HG02623 (cell line): ENCODE measurements at regions not wholly inside any gene's neighbourhood (a gene's known extent, or its start where the extent isn't known, plus 50 kb on each side); places are given as distances from the start of the nearest gene placed in this dataset.
"Not testable (repeated sequence)": the region's sequence is repeated elsewhere in the genome, so short reads cannot be mapped to it uniquely, and the experiment has no call there.

Source experiments
- ATAC-seq: cut with Tn5 transposase; IDR thresholded peaks from one replicate; pipeline ENCODE4 v1.9.1; 2021; ENCODE audit warnings: moderate library complexity; ENCODE audit not compliant: unreplicated experiment

GRCh38 chr13:90640976-90641375 is 706.5 kb upstream of the MIR17HG start:
- no peak for ATAC-seq

GRCh38 chr13:90641884-90642283 is 705.6 kb upstream of the MIR17HG start:
- no peak for ATAC-seq

GRCh38 chr13:90645582-90645981 is 701.9 kb upstream of the MIR17HG start:
- ATAC-seq, result no peak

GRCh38 chr13:90648497-90648896 is 699.0 kb upstream of the MIR17HG start:
- no peak for ATAC-seq

- no peak for ATAC-seq
These were observed 695.5 kb upstream of the MIR17HG start for GRCh38 chr13:90652036-90652435.

GRCh38 chr13:90654970-90655369 is 692.5 kb upstream of the MIR17HG start:
- no peak for ATAC-seq

DNA sequence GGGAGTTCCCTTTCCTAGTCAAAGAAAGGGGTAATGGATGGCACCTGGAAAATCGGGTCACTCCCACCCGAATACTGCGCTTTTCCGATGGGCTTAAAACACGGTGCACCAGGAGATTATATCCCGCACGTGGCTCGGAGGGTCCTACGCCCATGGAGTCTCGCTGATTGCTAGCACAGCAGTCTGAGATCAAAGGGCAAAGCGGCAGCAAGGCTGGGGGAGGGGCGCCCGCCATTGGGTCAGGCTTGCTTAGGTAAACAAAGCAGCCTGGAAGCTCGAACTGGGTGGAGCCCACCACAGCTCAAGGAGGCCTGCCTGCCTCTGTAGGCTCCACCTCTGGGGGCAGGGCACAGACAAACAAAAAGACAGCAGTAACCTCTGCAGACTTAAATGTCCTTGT is 683.3 kb upstream of the MIR17HG start:
- not testable (repeated sequence) for ATAC-seq

DNA sequence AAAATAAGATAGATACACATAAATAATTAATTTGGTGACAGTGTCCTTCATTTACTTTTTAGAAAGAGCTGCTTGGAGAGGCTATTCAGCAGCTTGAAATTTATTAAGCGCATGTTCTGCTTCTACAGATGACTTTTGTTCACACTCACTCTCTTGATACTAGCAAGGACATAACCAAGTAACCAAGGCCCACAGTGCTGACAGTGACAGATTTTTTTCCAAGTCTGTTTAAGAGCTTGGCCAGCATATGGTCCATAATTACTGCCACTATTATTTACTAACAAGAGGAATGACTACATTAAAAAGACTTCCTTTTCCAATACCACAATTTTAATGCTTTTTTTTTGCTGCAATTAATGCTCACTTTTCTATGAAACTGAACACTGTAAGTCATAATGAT is 673.7 kb upstream of the MIR17HG start:
- ATAC-seq, result no peak

DNA sequence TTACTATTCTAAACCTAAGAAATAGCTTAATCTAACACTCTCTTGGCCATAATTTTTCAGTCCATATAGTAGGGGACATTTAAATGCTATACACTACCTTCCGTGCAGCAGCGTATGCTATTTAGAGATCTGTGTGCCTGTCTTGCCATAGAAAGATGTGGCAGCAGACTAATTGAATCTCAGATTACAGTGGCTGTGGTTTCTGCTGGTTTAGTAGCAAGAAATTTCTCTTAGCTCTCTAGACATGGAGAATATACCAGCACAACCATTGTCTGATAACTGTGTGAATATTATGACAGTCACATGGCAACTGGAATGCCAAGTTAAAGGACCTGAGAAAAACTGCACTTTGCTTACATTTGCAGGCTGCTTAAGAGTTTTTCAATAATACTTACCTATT is 672.4 kb upstream of the MIR17HG start:
- ATAC-seq, result no peak

GRCh38 chr13:90680826-90681225 is 666.7 kb upstream of the MIR17HG start:
- no peak for ATAC-seq

GRCh38 chr13:90683711-90684131 is 663.8 kb upstream of the MIR17HG start:
- no peak for ATAC-seq

- no peak for ATAC-seq
These were observed 661.0 kb upstream of the MIR17HG start for GRCh38 chr13:90686442-90686841.

DNA sequence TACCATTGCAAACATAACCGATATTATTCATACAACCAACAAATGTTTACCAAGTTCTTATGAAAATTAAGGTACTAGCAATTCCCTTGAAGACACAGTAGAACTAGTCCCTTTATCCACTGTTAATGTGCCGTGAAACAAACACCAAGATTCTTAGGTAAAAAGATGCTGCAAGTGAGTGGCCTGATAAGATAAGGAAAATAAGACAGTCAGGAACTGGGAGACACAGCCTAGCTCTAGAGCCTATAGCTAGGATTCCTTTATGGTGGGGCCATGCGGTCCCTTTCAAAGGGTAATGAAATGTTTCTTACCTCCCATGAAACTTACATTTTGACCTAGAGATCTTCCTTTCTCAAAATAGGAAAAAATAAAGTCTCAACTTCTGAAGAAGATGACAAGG is 658.4 kb upstream of the MIR17HG start:
- ATAC-seq, result no peak

DNA sequence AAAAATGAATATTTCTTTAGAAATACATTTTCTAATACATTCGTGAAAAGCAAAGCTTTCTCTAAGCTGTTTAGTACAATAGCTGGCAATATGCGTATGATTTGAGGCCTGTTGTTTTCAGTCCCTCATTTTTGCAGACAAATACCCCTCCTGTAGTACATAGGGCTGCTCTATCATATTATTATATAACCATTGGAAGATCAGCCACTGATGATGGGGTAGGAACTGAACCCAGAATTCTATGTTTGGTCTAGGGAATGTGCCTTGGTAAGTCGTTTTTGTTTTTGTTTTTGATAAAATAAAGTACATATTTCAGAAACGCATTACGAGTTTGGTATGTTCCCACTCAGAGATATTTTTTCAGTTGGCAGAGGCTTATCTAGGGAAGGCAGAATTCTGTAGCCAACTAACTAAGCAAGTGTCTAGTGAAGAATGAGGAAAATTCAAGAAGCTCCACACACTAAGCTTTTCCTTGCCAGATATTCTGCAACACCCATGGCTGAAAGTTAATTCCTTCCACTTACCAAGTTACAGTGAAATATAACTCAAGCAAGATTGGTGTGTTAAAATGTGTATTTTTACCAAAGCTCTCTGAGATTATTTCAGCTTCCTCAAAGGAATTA is 656.9 kb upstream of the MIR17HG start:
- no peak for ATAC-seq

DNA sequence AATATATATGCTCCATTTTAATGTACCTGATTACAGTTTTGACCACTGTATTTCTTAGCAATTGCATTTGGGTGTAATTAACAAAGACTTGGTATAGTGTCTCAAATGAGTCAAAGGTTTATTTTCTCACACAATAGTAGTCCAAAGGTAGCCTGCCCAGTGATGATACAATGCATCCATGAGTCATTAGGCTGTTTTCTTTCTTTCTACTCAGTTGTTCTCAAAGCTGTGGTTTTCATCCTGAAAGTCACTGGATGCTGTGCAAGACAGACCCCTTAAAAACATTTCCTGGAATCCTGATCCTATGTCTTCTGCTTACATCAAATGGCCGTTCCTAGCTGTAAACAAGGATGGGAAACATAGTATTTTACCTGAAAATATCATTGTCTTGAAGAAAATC is 651.2 kb upstream of the MIR17HG start:
- no peak for ATAC-seq

GRCh38 chr13:90696656-90697055 is 650.8 kb upstream of the MIR17HG start:
- ATAC-seq, result no peak

GRCh38 chr13:90700340-90700739 is 647.1 kb upstream of the MIR17HG start:
- ATAC-seq, result no peak

DNA sequence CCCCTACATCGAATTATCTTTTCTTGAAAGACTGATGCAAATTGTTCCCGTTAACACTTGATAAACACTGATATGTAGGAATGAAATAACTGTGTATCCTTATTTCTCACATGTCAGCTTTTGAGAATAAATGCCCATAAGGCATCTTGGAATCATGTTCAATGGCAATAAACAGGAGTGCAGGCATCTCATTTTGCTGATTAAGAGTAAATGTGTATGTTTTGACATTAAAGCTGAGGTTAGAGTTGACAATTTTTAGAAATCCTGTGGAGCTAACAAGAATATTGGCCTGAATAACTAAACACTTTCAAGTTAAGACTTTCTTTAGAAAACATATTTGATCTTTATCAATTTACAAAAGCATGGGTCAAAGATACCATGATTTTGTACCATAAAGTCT is 646.2 kb upstream of the MIR17HG start:
- no peak for ATAC-seq

GRCh38 chr13:90702050-90702449 is 645.4 kb upstream of the MIR17HG start:
- no peak for ATAC-seq

GRCh38 chr13:90706631-90707030 is 640.9 kb upstream of the MIR17HG start:
- ATAC-seq, result no peak

DNA sequence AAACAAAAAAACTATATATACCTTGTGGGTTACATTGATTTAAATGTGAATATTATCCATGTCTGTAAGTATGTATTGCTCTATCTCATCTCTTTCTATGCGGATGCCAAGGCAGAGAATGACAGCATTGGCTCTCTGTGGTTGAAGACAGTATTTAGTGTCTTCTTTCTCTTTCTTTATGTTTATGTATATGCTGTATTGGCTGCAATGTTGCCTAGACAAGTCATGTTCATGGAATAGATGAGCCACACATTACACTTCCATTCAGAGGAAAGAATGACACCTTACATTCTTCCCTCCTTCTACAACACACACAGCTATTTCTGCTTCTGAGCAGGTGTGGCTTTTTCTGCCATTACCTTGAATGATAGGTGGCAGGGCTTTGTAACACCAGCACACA is 639.4 kb upstream of the MIR17HG start:
- no peak for ATAC-seq

GRCh38 chr13:90709319-90709718 is 638.2 kb upstream of the MIR17HG start:
- ATAC-seq, result no peak

GRCh38 chr13:90710164-90710759 is 637.2 kb upstream of the MIR17HG start:
- no peak for ATAC-seq
